HG03565 (cell line): ENCODE measurements at regions not wholly inside any gene's neighbourhood (a gene's known extent, or its start where the extent isn't known, plus 50 kb on each side); places are given as distances from the start of the nearest gene placed in this dataset.
"Not testable (repeated sequence)": the region's sequence is repeated elsewhere in the genome, so short reads cannot be mapped to it uniquely, and the experiment has no call there.

ENCODE experiments used
- ATAC-seq: cut with Tn5 transposase; IDR thresholded peaks from one replicate; pipeline ENCODE4 v1.9.1; 2021; ENCODE audit warnings: mild to moderate bottlenecking, moderate library complexity; ENCODE audit not compliant: unreplicated experiment

- no peak for ATAC-seq
Measured at GRCh38 chr4:103887191-103887590, 167.4 kb upstream of the TACR3 start.

DNA sequence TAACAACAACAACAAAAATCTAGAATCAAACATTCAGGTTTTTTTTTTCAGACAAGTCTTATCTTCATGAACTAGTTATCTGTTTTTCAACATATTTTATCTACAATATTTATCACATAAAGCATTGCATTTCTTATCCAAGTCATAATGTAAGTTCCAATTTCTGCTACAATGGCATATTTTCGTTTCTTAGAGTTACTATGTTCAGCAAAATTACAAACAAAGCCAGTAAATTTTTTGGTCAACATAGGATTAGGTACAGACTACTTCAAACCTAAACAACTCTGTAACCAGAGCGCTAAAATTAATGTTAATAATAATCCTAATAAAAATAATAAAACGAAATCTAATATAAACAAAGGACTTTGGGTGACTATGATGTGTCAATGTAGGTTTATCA, 165.4 kb upstream of the TACR3 start:
- no peak for ATAC-seq

GRCh38 chr4:103867311-103867710, 147.5 kb upstream of the TACR3 start:
- ATAC-seq: no peak

- ATAC-seq: no peak
Measured at GRCh38 chr4:103853627-103854026, 133.8 kb upstream of the TACR3 start.

DNA sequence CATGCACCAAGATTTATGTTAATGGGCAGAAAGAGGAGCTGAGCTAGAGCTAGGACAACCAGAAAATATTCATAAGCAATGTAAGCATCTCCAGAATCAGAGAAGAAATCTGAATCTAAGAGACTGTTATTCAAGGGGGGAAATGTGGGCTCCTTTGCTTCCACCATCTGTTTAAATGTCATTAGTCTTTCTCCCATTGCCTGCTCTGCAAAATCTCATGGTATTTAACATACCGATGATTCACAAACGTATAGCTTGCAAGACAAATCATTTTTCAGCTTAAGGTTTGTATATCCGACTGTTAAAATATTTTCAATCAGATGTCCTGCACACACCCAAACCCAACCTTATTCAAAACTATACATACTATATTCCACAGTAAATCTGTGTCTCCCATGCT, 133.4 kb upstream of the TACR3 start:
- no peak for ATAC-seq

DNA sequence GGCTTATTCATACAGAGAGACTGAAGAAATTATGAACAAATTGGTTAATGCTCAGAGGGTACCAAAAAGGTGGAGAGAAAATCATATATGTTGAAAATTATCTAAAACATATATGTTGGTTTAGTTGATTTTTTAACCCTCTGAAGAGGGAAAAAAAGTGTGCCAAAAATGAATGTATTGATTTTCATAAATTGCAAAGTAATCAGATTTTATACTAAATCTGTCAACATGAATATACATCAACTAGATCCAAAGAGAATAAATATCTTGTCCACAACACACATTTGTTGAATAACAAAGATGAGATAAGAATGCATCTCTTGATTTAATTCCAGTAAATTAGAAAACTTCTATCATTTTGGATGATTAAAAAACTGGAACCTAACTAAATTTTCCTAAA, 125.3 kb upstream of the TACR3 start:
- no peak for ATAC-seq

DNA sequence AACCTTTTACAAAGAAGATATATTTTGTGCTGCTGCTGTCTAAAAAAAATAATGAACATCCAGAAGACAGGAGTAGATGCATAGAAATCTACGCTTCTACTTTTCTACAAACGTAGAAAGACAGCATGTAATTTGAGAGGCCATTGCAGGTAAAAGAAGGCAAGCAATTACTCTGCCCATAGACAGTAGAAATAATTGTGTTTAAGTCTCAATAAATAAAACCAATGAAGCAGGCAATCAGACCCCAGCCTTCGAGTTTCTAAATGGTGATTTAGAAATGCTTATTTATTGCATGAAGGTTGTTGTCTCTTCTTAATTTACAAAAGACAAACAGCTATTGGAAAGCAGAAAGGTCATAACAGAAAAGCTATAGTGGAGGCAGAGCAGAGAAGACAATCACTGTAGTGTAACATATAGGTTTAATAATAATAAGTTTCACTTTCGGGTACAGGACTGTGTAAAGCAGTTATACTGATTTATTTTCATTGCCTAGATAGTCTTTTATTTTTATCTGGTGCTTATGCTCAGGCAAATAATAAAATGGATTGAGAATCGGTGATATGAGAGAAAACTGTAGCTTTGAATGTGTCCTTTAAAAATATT, 123.0 kb upstream of the TACR3 start:
- no peak for ATAC-seq

DNA sequence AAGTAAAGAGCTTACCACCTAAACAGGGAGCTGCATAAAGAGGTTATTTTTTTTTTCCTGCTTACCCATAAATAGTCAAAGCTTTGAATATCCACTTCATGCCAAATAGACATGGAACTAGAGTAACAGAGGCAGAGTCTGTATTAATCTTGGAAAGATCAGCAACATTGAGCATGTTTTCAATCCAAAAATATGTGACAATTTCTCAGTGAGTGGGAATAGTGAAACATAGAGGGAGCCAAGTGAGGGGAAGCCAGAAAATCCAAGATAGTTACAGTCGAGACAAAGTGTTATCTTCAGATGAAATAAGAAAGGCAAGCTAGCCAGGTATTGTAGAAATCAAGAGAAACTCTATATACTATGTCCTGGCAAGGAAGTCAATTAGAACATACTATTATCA, 122.3 kb upstream of the TACR3 start:
- ATAC-seq: no peak

DNA sequence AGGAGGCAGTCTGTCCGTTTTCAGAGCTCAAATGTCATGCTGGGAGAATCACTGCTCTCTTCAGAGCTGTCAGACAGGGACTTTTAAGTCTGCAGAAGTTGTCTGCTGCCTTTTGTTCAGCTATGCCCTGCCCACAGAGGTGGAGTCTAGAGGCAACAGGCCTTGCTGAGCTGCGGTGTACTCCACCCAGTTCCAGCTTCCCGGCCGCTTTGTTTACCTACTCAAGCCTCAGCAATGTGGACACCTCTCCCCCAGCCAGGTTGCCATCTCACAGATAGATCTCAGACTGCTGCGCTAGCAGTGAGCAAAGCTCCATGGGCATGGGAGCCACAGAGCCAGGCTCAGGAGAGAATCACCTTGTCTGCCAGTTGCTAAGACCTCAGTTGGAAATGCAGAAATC, 90.5 kb upstream of the TACR3 start:
- not testable (repeated sequence) for ATAC-seq

GRCh38 chr4:103802766-103803165, 83.0 kb upstream of the TACR3 start:
- no peak for ATAC-seq

- no peak for ATAC-seq
Measured at GRCh38 chr4:103787057-103787456, 67.3 kb upstream of the TACR3 start.

- no peak for ATAC-seq
Measured at GRCh38 chr4:103786593-103786992, 66.8 kb upstream of the TACR3 start.

DNA sequence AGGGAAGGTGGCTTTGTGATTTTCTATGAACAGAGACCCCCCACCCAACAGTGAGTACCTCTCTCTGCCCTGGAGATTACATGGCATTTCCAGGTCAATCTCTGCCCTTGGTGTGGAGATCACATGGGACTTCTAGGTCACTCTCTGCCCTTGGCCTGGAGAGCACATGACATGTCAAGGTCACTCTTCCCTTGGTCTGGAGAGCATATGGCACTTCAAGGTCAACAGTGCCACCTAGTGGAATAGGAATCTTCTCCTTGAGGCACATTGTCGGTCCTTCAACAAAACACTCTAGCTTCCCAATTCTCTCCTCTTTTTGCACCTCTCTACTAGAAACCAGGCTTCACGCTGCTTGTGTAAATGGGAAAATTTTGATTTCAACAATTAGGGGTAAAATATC, 66.2 kb upstream of the TACR3 start:
- peak; percentile 77 for ATAC-seq

DNA sequence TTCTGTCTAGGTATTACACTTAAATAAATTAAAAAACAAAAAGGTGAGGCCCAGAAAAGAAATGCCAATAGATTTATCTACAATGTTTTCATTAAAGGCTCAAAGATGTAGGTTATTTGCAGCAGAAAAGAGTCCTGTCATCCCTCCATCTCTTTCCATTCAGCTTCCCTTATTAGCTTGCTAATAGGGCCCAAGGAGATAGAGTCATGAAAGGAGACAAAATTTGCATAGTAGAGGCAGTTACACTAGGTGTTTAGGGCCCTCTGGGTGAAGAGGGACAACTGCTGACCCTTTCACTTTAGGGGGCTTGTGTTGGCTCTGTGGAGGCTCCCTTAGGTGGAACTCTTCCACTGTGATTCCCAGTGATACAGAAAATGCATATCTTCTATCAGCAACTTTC, 58.4 kb upstream of the TACR3 start:
- no peak for ATAC-seq

- no peak for ATAC-seq
Measured at GRCh38 chr4:103774326-103774825, 54.6 kb upstream of the TACR3 start.

- no peak for ATAC-seq
Measured at GRCh38 chr4:103773691-103774231, 54.0 kb upstream of the TACR3 start.
